IMR-90 (cell line): ENCODE measurements at regions not wholly inside any gene's neighbourhood (a gene's known extent, or its start where the extent isn't known, plus 50 kb on each side); places are given as distances from the start of the nearest gene placed in this dataset.

Experiments used
- CTCF ChIP-seq: conservative IDR thresholded peaks from 2 replicates; pipeline ENCODE4 v1.5.1; 2012; ENCODE audit warnings: mild to moderate bottlenecking, low read depth, low read length, improper control_type of control experiment
- RAD21 ChIP-seq: IDR thresholded peaks from 2 replicates; pipeline ENCODE4 v1.6.1; 2012; ENCODE audit warnings: low read length, improper control_type of control experiment
- TF ChIP-seq, protein P1 (sequence below): fragments of 150-350 bp; IDR thresholded peaks from 2 replicates; pipeline ENCODE4 v1.6.1; 2017; ENCODE audit warnings: mild to moderate bottlenecking, antibody characterized with exemption, low read length, low read depth

DNA sequence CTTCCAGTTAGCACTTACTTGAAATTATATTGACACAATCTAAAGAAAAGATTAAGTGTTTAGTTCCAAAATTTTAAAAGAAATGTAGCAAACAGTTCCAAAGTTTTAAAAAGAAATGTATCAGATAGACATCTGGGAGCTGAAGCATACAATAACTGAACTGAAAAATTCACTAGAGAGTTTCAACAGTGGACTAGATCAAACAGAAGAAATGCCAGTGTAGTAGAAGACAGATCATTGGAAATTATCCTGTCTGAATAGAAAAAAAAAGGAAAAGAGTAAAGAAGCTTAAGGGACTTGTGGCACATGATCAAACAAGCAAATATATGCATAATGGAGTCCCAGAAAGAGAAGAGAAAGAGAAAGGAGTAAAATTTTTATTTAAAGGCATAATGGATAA is 261.4 kb downstream of the LAS1L start:
- no peak for TF ChIP-seq CTCF
- TF ChIP-seq RAD21 = no peak
- TF ChIP-seq, protein P1, sequence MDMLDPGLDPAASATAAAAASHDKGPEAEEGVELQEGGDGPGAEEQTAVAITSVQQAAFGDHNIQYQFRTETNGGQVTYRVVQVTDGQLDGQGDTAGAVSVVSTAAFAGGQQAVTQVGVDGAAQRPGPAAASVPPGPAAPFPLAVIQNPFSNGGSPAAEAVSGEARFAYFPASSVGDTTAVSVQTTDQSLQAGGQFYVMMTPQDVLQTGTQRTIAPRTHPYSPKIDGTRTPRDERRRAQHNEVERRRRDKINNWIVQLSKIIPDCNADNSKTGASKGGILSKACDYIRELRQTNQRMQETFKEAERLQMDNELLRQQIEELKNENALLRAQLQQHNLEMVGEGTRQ = no peak
